Inflammatory macrophage treated with lipopolysaccharide for 1 hour (primary cell): ENCODE measurements at regions not wholly inside any gene's neighbourhood (a gene's known extent, or its start where the extent isn't known, plus 50 kb on each side); places are given as distances from the start of the nearest gene placed in this dataset.
"Not testable (repeated sequence)": the region's sequence is repeated elsewhere in the genome, so short reads cannot be mapped to it uniquely, and the experiment has no call there.

Experiments
- DNase-seq, 2 donors: peaks; one replicate each; pipeline ENCODE4 v3.0.0-alpha.2; 2020 to 2022

- DNase-seq, result no peak
These were observed 559.5 kb downstream of the DMRTA1 start for GRCh38 chr9:23006127-23006526.

GRCh38 chr9:23011669-23012068 lies 565.0 kb downstream of the DMRTA1 start:
- DNase-seq, result no peak

- DNase-seq, result no peak
These were observed 568.9 kb downstream of the DMRTA1 start for GRCh38 chr9:23015557-23015956.

GRCh38 chr9:23036416-23036815 lies 589.8 kb downstream of the DMRTA1 start:
- no peak for DNase-seq

GRCh38 chr9:23039402-23039801 lies 592.8 kb downstream of the DMRTA1 start:
- DNase-seq, result no peak

GRCh38 chr9:23041466-23041865 lies 594.8 kb downstream of the DMRTA1 start:
- no peak for DNase-seq

- no peak for DNase-seq
These were observed 597.9 kb downstream of the DMRTA1 start for GRCh38 chr9:23044549-23044948.

- DNase-seq, result not testable (repeated sequence)
These were observed 599.4 kb downstream of the DMRTA1 start for GRCh38 chr9:23046026-23046425.

GRCh38 chr9:23050548-23050947 lies 603.9 kb downstream of the DMRTA1 start:
- DNase-seq, result no peak

- DNase-seq, result no peak
These were observed 626.5 kb downstream of the DMRTA1 start for GRCh38 chr9:23073136-23073535.

- DNase-seq, result no peak
These were observed 633.2 kb downstream of the DMRTA1 start for GRCh38 chr9:23079798-23080197.

- DNase-seq, result no peak
These were observed 634.8 kb downstream of the DMRTA1 start for GRCh38 chr9:23081377-23081776.

GRCh38 chr9:23088932-23089364 lies 642.3 kb downstream of the DMRTA1 start:
- no peak for DNase-seq

GRCh38 chr9:23117616-23118015 lies 671.0 kb downstream of the DMRTA1 start:
- no peak for DNase-seq

GRCh38 chr9:23120630-23121029 lies 674.0 kb downstream of the DMRTA1 start:
- DNase-seq, result no peak

- peak in 1 of 2 donors; percentile 23 for DNase-seq
These were observed 676.5 kb downstream of the DMRTA1 start for GRCh38 chr9:23123048-23123632.

GRCh38 chr9:23145467-23145866 lies 680.6 kb downstream of the ELAVL2 start:
- DNase-seq, result no peak

- no peak for DNase-seq
These were observed 673.0 kb downstream of the ELAVL2 start for GRCh38 chr9:23153058-23153457.

GRCh38 chr9:23160491-23160890 lies 665.5 kb downstream of the ELAVL2 start:
- DNase-seq, result no peak

GRCh38 chr9:23160952-23161469 lies 665.0 kb downstream of the ELAVL2 start:
- DNase-seq, result no peak

- DNase-seq, result no peak
These were observed 663.3 kb downstream of the ELAVL2 start for GRCh38 chr9:23162789-23163188.

GRCh38 chr9:23171479-23171878 lies 654.6 kb downstream of the ELAVL2 start:
- no peak for DNase-seq

- no peak for DNase-seq
These were observed 653.8 kb downstream of the ELAVL2 start for GRCh38 chr9:23172206-23172605.

- no peak for DNase-seq
These were observed 652.9 kb downstream of the ELAVL2 start for GRCh38 chr9:23172979-23173637.

GRCh38 chr9:23194281-23194680 lies 631.8 kb downstream of the ELAVL2 start:
- no peak for DNase-seq
